Loucy (cell line): ENCODE measurements at regions not wholly inside any gene's neighbourhood (a gene's known extent, or its start where the extent isn't known, plus 50 kb on each side); places are given as distances from the start of the nearest gene placed in this dataset.

Source experiments
- H2AFZ ChIP-seq: fragments of 200-600 bp; sonication (generic); 2 replicates; pipeline ENCODE4 v1.6.0; 2016; ENCODE audit warnings: antibody characterized with exemption, mild to moderate bottlenecking, low read length, moderate library complexity
- H3F3A ChIP-seq: fragments of 200-600 bp; 2 replicates; pipeline ENCODE4 v1.6.0; 2016; ENCODE audit warnings: antibody characterized with exemption, low read depth, mild to moderate bottlenecking
- H3K27me3 ChIP-seq: fragments of 200-600 bp; sonication (generic); 2 replicates; pipeline ENCODE4 v1.6.1; 2014; ENCODE audit warnings: low read length, mild to moderate bottlenecking; ENCODE audit not compliant: insufficient read depth, poor library complexity, severe bottlenecking
- H3K36me3 ChIP-seq: fragments of 200-600 bp; sonication (generic); 2 replicates; pipeline ENCODE4 v1.6.1; 2016; ENCODE audit warnings: low read length; ENCODE audit not compliant: insufficient read depth
- H3K4me1 ChIP-seq: fragments of 200-600 bp; sonication (generic); 2 replicates; pipeline ENCODE4 v1.5.1; 2014; ENCODE audit warnings: low read length, mild to moderate bottlenecking; ENCODE audit not compliant: insufficient read depth, poor library complexity, severe bottlenecking
- H3K4me2 ChIP-seq: fragments of 200-600 bp; sonication (generic); 2 replicates; pipeline ENCODE4 v1.6.0; 2014; ENCODE audit warnings: antibody characterized with exemption, low read length, low read depth, mild to moderate bottlenecking; ENCODE audit not compliant: poor library complexity, severe bottlenecking
- H3K4me3 ChIP-seq: fragments of 200-600 bp; sonication (generic); 2 replicates; pipeline ENCODE4 v1.5.1; 2014; ENCODE audit warnings: low read length, mild to moderate bottlenecking, mixed read lengths; ENCODE audit not compliant: poor library complexity, severe bottlenecking
- H3K79me2 ChIP-seq: fragments of 200-600 bp; sonication (generic); 2 replicates; pipeline ENCODE4 v1.6.1; 2014; ENCODE audit warnings: low read length; ENCODE audit not compliant: insufficient read depth
- H3K9ac ChIP-seq: fragments of 200-600 bp; sonication (generic); 2 replicates; pipeline ENCODE4 v1.6.0; 2014; ENCODE audit warnings: mild to moderate bottlenecking, low read depth, low read length, moderate library complexity; ENCODE audit not compliant: poor library complexity, severe bottlenecking
- H3K9me2 ChIP-seq: fragments of 200-600 bp; sonication (generic); replicated peaks from 2 replicates; pipeline ENCODE4 v1.6.1; 2016; ENCODE audit warnings: low read depth, low read length, mixed read lengths
- H3K9me3 ChIP-seq: fragments of 200-600 bp; sonication (generic); 2 replicates; pipeline ENCODE4 v1.6.1; 2014; ENCODE audit warnings: mild to moderate bottlenecking, antibody characterized with exemption, low read length, low read depth; ENCODE audit not compliant: insufficient read depth
- H4K20me1 ChIP-seq: fragments of 200-600 bp; sonication (generic); 2 replicates; pipeline ENCODE4 v1.6.0; 2014; ENCODE audit warnings: antibody characterized with exemption, low read length, mild to moderate bottlenecking; ENCODE audit not compliant: insufficient read depth, poor library complexity, severe bottlenecking
- CTCF ChIP-seq: fragments of 200-600 bp; sonication (generic); conservative IDR thresholded peaks from 2 replicates; pipeline ENCODE4 v1.5.1; 2014; ENCODE audit warnings: mild to moderate bottlenecking, antibody characterized with exemption, low read length
- EZH2phosphoT487 ChIP-seq: fragments of 200-600 bp; IDR thresholded peaks from 2 replicates; pipeline ENCODE4 v1.6.1; 2018; ENCODE audit warnings: antibody characterized with exemption, mild to moderate bottlenecking, moderate library complexity, borderline replicate concordance

DNA sequence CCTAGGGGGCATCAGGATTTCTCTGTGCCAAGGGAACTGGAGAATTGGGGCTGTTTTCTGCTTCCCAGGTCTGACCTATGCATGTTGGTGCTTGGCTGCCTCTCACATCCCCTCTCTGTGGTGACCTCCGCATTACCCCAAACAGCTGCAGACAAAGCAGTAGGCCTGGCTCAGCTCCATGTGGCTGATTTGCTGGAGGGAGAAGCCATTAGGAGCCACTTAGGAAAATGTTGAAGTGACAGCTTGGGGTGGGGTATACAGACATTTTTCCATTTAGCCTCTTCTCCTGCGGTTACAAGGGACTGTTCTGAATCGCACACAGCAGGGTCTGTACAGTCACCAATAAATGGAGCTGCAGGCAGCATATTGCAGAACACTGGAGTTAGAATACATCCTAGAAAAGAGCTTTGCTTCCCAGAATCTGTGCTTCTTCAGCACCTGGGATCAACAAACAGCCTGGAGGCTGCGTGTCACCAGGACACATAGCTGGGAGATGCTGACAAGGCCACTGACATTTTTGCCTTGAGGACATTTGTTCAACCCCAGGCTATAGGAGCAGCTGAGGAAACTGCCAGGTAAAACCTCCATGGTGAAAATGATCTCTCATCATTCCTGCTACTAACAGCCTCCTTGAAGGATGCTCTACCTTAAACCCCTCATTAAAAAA, 335.3 kb downstream of the DIRAS2 start:
- Histone ChIP-seq H3K27me3 (no peaks in the 10 kb centered on the region), H4K20me1 (no peaks in the 10 kb centered on the region), H3K9ac (no peak overlapping the region), H3K4me3 (no peak overlapping the region), H3K36me3 (no peaks in the 10 kb centered on the region), H2AFZ (no peak overlapping the region), H3K4me2 (no peak overlapping the region), H3K4me1 (no peaks in the 10 kb centered on the region), H3K9me2 (no peaks in the 10 kb centered on the region), H3F3A (no peaks in the 10 kb centered on the region), H3K79me2 (no peaks in the 10 kb centered on the region), H3K9me3 (no peaks in the 10 kb centered on the region)
- TF ChIP-seq EZH2phosphoT487 (no peak), CTCF (no peak)

- Histone ChIP-seq H2AFZ (no peak overlapping the region), H3K79me2 (no peaks in the 10 kb centered on the region), H3K9ac (no peak overlapping the region), H3F3A (no peaks in the 10 kb centered on the region), H3K27me3 (no peaks in the 10 kb centered on the region), H3K4me1 (no peaks in the 10 kb centered on the region), H3K36me3 (no peaks in the 10 kb centered on the region), H3K9me3 (no peaks in the 10 kb centered on the region), H3K4me3 (no peak overlapping the region), H3K4me2 (no peak overlapping the region), H3K9me2 (no peaks in the 10 kb centered on the region), H4K20me1 (no peaks in the 10 kb centered on the region)
- no peak for TF ChIP-seq CTCF
- TF ChIP-seq EZH2phosphoT487 = no peak
Measured at GRCh38 chr9:90307891-90308290, 334.7 kb downstream of the DIRAS2 start.

DNA sequence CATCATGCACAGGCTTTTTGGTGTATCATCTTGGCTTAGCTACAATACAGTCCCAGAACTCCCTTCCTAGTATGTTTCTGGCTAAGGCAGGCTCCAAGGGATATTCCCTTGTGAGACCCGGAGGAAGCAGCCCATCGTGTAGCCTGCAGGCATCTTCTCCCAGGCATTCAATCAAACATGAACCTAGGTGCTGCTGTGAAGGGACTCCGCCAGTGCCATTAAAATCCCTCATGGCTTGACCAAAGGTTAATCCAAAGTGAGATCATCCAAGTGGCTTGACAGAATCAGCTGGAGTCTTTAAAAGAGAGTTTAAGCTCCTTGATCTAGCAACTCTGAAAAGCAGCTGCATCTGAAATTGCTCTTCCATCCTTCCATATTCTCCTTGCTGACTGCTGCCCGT, 333.9 kb downstream of the DIRAS2 start:
- H3F3A ChIP-seq = no peaks in the 10 kb centered on the region
- no peaks in the 10 kb centered on the region for H3K36me3 ChIP-seq
- no peaks in the 10 kb centered on the region for H3K4me1 ChIP-seq
- no peak overlapping the region for H3K4me2 ChIP-seq
- no peak overlapping the region for H3K4me3 ChIP-seq
- no peaks in the 10 kb centered on the region for H3K9me3 ChIP-seq
- no peak overlapping the region for H2AFZ ChIP-seq
- H3K9ac ChIP-seq = no peak overlapping the region
- H3K9me2 ChIP-seq = no peaks in the 10 kb centered on the region
- no peaks in the 10 kb centered on the region for H3K27me3 ChIP-seq
- TF ChIP-seq CTCF (no peak), EZH2phosphoT487 (no peak)
- H4K20me1 ChIP-seq = no peaks in the 10 kb centered on the region
- no peaks in the 10 kb centered on the region for H3K79me2 ChIP-seq
